NCI-H146 treated with DMSO at 0.1 percent for 48 hours (cell line): ENCODE measurements at regions not wholly inside any gene's neighbourhood (a gene's known extent, or its start where the extent isn't known, plus 50 kb on each side); places are given as distances from the start of the nearest gene placed in this dataset.

Experiments
- DNase-seq: peaks from one replicate; lab custom pipeline; 2025; ENCODE audit not compliant: unreplicated experiment; lab: John Stamatoyannopoulos, UW

DNA sequence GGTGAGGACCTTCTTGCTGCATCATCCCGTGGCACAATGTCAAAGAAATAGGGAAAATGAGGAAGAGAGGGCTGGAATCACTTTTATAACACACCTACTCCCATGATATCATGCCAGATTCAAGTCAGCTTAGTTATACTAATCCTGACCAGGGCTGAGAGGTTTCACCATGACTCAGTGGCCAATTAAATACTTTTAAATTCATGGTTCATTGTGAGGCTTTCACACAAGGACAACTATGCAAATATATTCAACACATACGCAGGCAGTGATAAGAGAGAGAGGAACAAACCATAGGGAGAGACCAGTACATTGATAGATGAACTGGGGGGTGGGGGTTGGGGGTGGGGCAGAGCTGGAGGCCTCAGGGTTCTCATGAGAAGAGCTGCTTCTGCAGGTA is 313.1 kb downstream of the LRFN2 start:
- DNase-seq, result no peak

- no peak for DNase-seq
Observed at GRCh38 chr6:40268614-40269013, 318.6 kb downstream of the LRFN2 start.

- DNase-seq, result no peak
Observed at GRCh38 chr6:40268166-40268565, 319.0 kb downstream of the LRFN2 start.

DNA sequence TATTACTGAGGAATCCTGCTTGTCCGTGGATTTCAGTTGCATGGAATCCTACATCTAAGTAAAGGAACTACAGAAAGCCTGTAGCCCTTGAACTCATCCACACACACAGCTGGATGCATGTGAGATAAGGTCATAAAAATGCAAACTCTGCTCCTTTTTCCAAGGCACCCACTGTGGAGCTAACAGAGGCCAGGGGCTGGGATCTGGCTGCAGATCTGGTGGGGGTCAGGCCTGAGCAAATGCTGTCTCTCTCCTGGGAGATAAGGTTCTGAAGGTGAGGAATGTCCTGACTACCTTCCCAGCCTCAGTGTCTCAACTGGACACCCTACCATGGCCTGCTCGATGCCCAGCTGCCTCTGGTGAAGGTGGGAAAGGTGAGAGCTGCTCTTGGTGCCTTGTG is 321.5 kb downstream of the LRFN2 start:
- no peak for DNase-seq

DNA sequence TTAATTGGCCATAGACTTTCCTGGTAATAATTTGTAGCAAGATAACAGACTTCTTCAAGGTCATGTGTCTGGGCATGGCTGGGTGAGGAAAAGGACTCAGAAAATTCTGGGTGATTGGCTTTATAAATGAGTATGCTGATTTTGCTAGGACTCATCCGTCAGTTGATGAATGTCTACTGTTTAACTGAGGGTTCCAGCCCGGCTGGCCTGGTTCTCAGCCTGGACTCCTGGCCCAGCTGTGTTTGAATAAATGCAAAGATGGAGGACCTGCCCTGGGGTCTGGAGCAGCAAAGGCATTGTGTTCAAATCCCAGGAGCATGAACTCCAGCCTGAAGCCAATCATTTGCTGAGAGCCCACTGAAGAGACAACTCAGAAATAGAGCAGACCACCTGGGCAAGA is 323.2 kb downstream of the LRFN2 start:
- DNase-seq, result no peak

GRCh38 chr6:40262363-40262762 is 324.8 kb downstream of the LRFN2 start:
- DNase-seq, result no peak

DNA sequence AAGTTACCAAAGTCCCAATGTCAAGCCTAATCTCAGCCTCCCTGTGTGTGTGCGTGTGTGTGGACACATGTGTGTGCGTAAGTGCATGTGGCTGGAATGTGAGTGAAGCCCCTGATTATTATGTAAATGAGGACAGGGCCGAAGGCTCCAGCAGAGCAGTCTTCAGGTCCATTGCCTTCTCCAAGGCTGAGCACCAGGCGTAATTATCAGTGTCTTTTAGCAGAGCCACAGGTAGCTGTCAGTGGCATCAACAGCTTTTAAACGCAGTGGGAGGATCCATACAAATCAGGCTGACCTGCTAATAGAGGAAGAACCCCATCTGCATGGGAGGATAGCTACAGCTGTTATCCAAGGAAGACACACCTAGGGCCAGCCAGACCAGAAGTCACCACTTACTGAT is 324.3 kb upstream of the MOCS1 start:
- no peak for DNase-seq

GRCh38 chr6:40256831-40257230 is 322.6 kb upstream of the MOCS1 start:
- no peak for DNase-seq

DNA sequence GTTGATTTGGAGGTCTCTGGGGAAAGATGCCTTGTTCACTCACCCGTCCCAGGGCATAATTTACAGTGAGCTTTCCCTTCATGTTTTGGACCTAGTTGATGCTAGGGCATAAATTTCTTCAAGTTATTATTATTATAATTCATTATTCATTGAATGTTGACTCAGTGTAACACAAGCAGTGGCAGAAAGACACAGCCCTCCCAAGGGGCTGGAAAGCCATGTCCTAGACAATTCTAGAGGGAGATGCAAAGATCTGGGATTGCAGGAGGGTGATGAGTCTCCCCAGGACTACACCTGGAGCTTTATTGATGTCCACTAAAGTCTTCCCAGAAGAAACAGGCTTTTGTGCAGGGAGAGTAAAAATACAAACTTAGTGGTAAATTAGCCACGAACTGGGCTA is 322.0 kb upstream of the MOCS1 start:
- no peak for DNase-seq

- DNase-seq, result no peak
Observed at GRCh38 chr6:40253420-40253819, 319.2 kb upstream of the MOCS1 start.

- DNase-seq, result no peak
Observed at GRCh38 chr6:40252531-40253258, 318.4 kb upstream of the MOCS1 start.

DNA sequence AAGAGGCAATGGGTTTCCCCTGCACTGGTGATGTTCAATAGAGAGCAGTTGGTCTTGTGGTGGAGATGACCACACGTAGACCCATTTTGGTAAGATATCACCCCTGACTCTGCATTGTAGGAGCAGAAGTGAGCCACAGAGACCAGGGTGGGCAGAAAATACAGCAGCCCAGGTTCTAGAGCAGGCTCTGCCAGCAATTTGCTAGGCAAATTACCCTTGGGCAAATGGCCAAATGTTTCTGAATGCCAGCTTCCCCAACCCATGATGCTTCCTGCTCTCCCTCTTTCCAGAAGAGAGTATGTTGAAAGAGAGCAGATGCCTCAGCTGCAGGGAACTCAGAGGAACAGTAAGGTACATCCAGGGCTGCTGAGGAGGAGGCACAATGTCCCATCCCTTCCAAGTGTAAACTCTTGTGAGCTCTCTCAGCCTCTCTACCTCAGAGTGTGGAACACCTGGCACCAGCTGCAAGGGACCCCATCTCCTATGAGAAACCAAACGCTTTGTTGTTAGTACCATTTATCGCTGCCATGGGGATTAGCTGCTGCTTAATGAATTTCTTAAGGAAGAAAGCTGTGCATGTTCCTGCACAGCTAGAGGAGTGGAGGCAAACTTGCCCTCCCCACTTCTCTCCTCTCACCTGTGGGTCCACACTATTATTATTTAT is 317.5 kb upstream of the MOCS1 start:
- DNase-seq, result no peak

DNA sequence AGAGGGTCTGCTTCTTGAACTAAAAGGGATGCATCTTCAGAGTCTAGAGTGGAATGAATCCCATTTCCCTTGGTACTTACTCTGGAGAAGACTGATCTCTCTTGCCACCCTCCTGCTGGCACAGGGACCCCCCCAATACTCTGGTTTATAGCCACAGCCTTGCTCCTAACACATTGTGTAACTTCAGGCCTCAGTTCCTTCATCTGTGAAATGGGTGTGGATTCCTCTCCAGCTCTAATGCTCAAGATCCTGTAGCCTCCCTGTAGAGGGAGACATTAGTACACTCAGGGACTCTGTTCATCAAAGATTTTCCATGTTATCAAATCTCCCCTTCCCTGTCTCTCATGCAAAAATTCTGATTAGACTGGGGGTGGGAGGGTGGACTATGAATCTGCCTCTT is 315.7 kb upstream of the MOCS1 start:
- DNase-seq, result no peak

DNA sequence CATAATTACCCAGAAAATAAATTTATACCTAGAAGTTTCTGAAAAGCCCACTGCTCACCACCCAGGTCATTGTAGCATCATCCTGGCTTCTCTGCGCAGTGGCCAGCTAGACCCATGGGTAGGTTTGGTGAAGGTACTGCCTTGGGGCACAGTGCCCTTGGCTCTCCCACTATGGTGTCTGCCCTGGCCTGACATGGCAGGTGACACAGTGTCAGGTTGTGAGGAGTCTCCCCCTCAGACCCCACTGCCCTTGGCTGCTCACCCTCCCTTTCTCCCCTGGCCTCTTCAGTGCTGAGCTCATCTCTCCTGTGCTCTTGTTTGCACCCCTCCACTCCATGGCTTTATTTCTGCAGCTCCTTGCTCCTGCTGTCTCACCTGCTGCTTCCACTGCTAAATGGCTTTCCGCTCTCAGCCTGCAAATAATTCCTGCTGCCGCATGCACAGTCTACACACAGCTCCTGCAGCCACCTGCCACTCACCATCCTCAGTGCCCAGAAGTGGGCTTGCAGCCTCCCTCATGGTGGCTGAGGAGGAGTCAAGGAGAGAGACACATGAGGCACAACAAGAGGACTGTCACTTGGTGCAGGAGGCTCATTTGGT is 313.4 kb upstream of the MOCS1 start:
- no peak for DNase-seq

DNA sequence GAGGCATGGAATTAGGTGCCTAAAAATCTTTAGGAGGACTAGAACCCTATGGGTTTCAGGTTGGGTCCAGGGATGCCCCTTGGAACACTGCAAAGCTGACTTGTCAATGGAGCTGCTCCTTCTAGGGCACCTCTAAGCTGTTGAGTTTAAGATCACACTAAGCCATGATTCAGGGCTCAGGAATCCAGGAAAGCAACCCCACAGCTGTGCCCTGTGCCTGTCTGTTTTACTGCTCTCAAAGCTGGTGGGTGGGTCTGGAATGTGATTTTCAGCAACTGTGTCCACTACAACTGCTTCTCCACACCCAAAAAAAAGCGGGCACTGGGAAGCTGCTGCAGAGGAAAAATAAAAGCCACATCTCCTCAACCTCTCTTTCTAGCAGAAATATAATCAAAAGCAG is 310.4 kb upstream of the MOCS1 start:
- no peak for DNase-seq

GRCh38 chr6:40232698-40233097 is 298.4 kb upstream of the MOCS1 start:
- DNase-seq, result no peak

DNA sequence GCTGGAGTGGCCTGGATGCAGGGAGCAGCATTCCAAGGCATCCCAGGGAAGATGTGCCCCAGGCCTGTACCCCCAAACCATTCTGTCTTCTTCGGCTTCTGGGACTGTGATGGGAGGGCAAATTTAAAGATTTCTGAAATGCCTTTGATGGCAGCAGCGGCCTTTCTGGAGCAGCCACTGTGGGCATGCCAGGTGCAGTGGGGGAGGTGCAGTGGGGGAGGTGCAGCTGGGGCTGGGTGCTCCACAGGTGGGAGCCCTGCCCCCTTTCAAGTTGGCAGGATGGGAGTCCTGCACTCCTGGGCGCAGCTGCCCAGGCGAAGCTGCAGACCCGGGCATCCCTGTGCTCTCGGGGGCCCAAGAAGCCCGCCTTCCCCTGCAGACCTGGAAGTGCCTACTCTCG is 293.5 kb upstream of the MOCS1 start:
- no peak for DNase-seq

- DNase-seq, result no peak
Observed at GRCh38 chr6:40222354-40222753, 288.1 kb upstream of the MOCS1 start.

- no peak for DNase-seq
Observed at GRCh38 chr6:40219799-40220198, 285.5 kb upstream of the MOCS1 start.

DNA sequence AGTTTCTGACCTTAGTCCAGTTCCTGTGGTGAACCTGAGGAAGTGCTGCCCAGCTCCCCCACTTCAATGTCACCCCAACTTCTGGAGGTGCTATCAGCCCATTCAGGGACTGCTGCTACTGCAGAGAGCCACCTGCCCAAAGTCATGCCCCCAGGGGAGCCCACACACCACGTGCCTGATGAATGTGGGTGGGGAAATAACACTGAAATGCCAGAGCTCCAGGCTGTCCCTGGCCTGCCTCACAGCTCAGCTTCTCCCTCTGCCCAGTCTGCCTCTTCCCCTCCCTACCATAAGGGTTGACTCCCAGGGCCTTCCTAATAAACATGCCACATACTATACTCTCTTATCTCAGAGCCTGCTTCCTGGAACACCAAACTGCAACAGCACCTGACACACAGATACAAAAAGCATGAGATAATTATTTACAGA is 276.4 kb upstream of the MOCS1 start:
- DNase-seq, result no peak

DNA sequence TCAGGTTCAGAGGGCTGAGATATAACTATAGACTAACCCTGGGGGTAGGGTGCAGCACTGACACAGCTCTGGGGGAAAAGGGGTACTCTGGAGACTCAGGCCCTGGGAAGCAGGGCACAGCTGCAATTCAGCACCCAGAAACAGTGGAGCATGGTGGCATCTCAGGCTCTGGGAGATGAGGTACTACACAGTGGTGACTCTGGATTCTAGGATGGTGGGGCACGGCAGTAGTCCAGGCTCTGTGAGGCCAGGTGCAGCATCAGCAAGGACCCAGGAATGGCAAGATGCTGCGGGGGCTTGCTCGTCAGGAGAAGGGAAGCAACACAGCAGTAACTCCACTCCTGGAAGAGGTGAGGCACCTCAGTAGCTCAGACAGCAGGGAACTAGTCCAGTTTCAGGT is 271.5 kb upstream of the MOCS1 start:
- no peak for DNase-seq

DNA sequence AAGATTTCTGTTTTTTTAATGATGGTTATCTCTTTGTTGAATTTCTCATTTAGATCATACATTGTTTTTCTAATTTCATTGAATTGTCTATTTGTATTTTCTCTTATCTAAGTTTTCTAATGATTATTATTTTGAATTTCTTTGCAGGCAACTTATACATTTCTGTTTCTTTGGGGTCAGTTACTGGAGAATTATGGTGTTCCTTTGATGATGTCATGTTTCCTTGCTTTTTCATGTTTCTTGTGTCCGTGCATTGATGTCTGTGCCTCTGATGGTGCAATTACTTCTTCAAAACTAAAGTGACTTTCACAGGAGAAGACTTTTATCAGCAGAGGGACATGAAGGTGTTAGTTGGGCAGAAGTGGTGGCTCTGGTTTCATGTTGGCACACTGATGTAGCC is 270.7 kb upstream of the MOCS1 start:
- no peak for DNase-seq

DNA sequence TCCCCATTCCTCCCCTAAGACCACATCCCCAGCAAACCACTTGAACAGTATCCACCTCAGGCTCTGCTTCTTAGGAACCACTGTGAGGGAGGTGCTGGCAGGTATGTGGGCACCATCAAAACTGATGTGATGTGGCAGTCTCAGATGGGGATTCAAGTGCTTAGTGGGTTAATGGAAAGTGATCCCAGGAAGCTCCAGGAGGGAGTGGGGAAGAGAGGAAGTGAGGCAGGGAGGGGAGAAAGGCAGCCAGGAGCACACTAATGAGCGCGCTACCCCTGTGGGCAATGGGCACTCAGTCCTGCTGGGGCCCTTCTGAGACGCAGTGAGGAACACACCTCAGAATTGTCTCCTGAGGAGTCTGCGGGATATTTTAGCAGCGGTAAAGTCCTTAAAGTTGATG is 263.1 kb upstream of the MOCS1 start:
- DNase-seq, result no peak
